ENCODE measurements at regions not wholly inside any gene's neighbourhood (a gene's known extent, or its start where the extent isn't known, plus 50 kb on each side); places are given as distances from the start of the nearest gene placed in this dataset.

- Histone ChIP-seq H3F3A (ENCODE audit: insufficient read depth, low read length) (no peaks in the 10 kb centered on the region), H3K9ac (ENCODE audit: low read length) (no peak overlapping the region), H3K27ac (ENCODE audit: low read depth, low read length, poor library complexity, severe bottlenecking) (no peak overlapping the region), H3K9me3 (ENCODE audit: low read length) (no peaks in the 10 kb centered on the region), H3K79me2 (ENCODE audit: insufficient read depth, low read length) (no peaks in the 10 kb centered on the region), H4K20me1 (ENCODE audit: insufficient read depth, low read length) (no peaks in the 10 kb centered on the region), H3K27me3 (ENCODE audit: insufficient read depth, low read length) (no peaks in the 10 kb centered on the region), H3K9me2 (ENCODE audit: low read depth, low read length) (no peaks in the 10 kb centered on the region), H3K4me3 (ENCODE audit: low read depth, low read length, poor library complexity, severe bottlenecking) (no peak overlapping the region), H3K4me2 (ENCODE audit: low read length) (no peak overlapping the region), H2AFZ (ENCODE audit: low read length) (no peak overlapping the region), H3K4me1 (ENCODE audit: insufficient read depth, low read length, severe bottlenecking) (no peaks in the 10 kb centered on the region), H3K36me3 (ENCODE audit: insufficient read depth, low read length) (no peaks in the 10 kb centered on the region)
- no peak for TF ChIP-seq CTCF (IDR thresholded peaks at IDR 0.05; ENCODE audit: low read length)
- TF ChIP-seq EZH2 (IDR thresholded peaks at IDR 0.05; ENCODE audit: borderline replicate concordance, low read length): no peak
These were observed 200.7 kb downstream of the C12orf50 start for GRCh38 chr12:87828382-87828973.

- Histone ChIP-seq H3K9me2 (ENCODE audit: low read depth, low read length) (no peaks in the 10 kb centered on the region), H3K27ac (ENCODE audit: low read depth, low read length, poor library complexity, severe bottlenecking) (no peak overlapping the region), H3K36me3 (ENCODE audit: insufficient read depth, low read length) (no peaks in the 10 kb centered on the region), H4K20me1 (ENCODE audit: insufficient read depth, low read length) (no peaks in the 10 kb centered on the region), H3K4me1 (ENCODE audit: insufficient read depth, low read length, severe bottlenecking) (no peaks in the 10 kb centered on the region), H3K9me3 (ENCODE audit: low read length) (no peaks in the 10 kb centered on the region), H3K4me3 (ENCODE audit: low read depth, low read length, poor library complexity, severe bottlenecking) (no peak overlapping the region), H3K4me2 (ENCODE audit: low read length) (no peak overlapping the region), H2AFZ (ENCODE audit: low read length) (no peak overlapping the region), H3F3A (ENCODE audit: insufficient read depth, low read length) (no peaks in the 10 kb centered on the region), H3K79me2 (ENCODE audit: insufficient read depth, low read length) (no peaks in the 10 kb centered on the region), H3K9ac (ENCODE audit: low read length) (no peak overlapping the region), H3K27me3 (ENCODE audit: insufficient read depth, low read length) (no peaks in the 10 kb centered on the region)
- no peak for TF ChIP-seq CTCF (IDR thresholded peaks at IDR 0.05; ENCODE audit: low read length)
These were observed 201.4 kb downstream of the C12orf50 start for GRCh38 chr12:87827638-87828264.

- Histone ChIP-seq H3K27ac (ENCODE audit: low read depth, low read length, poor library complexity, severe bottlenecking) (no peak overlapping the region), H3K4me3 (ENCODE audit: low read depth, low read length, poor library complexity, severe bottlenecking) (no peak overlapping the region), H2AFZ (ENCODE audit: low read length) (no peak overlapping the region), H3K79me2 (ENCODE audit: insufficient read depth, low read length) (no peaks in the 10 kb centered on the region), H3K36me3 (ENCODE audit: insufficient read depth, low read length) (no peaks in the 10 kb centered on the region), H3K9me3 (ENCODE audit: low read length) (no peaks in the 10 kb centered on the region), H3F3A (ENCODE audit: insufficient read depth, low read length) (no peaks in the 10 kb centered on the region), H3K4me2 (ENCODE audit: low read length) (no peak overlapping the region), H4K20me1 (ENCODE audit: insufficient read depth, low read length) (no peaks in the 10 kb centered on the region), H3K9ac (ENCODE audit: low read length) (no peak overlapping the region), H3K9me2 (ENCODE audit: low read depth, low read length) (no peaks in the 10 kb centered on the region), H3K27me3 (ENCODE audit: insufficient read depth, low read length) (no peaks in the 10 kb centered on the region), H3K4me1 (ENCODE audit: insufficient read depth, low read length, severe bottlenecking) (no peaks in the 10 kb centered on the region)
- TF ChIP-seq EZH2 (IDR thresholded peaks at IDR 0.05; ENCODE audit: borderline replicate concordance, low read length) (no peak), CTCF (IDR thresholded peaks at IDR 0.05; ENCODE audit: low read length) (no peak)
These were observed 206.3 kb downstream of the C12orf50 start for GRCh38 chr12:87822923-87823322.

Data from OCI-LY1 (cell line).